Stimulated activated CD8-positive, alpha-beta memory T cell treated with anti-CD3 and anti-CD28 coated beads, Interleukin-12 subunit alpha, Interleukin-12 subunit beta, amount 100 ng/mL, for 24 hours (primary cell): ENCODE measurements at regions not wholly inside any gene's neighbourhood (a gene's known extent, or its start where the extent isn't known, plus 50 kb on each side); places are given as distances from the start of the nearest gene placed in this dataset.

Experiments
- DNase-seq: peaks from one replicate; pipeline ENCODE4 v3.0.0-alpha.2; 2020; ENCODE audit errors: extremely low read depth

DNA sequence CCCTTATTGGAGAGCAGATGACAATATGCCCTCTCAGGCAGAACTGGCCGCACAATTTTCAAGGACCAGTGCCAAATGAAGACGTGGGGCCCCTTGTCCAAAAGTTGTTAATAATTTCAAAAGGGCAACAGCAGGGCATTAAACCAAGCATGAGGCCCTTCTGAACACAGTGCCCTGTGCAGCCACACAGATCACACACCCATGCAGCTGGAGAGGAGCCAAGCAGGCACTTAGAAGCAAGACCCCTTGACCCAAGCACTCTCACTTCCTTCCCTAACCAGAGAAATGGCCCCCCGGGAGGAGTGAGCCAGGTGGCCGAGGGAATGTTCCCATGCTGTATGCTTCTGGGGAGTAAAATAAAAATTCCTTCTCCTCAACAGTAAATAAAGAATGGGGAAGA lies 114.0 kb upstream of the TMPO start:
- DNase-seq: no peak

GRCh38 chr12:98402091-98402490 lies 113.3 kb upstream of the TMPO start:
- no peak for DNase-seq

GRCh38 chr12:98402671-98403070 lies 112.7 kb upstream of the TMPO start:
- DNase-seq: no peak

DNA sequence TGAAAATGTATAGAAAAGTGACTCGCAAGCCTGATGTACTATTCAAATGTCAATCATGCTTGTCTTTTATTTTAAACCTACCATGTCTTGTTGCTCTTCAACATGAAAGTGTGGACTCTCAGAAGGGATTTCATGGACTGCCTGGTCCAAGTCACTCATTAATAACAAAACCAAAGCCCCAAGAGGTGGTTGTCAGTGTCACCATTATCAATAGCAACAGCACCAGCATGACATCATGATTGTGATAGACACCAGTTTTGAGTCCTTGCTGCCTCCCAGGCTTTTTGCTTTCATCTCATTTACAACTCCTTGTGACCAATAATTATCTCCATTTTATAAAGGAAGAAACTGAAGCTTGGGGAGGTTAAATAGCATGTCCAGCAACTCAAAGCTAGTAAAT lies 112.0 kb upstream of the TMPO start:
- no peak for DNase-seq

DNA sequence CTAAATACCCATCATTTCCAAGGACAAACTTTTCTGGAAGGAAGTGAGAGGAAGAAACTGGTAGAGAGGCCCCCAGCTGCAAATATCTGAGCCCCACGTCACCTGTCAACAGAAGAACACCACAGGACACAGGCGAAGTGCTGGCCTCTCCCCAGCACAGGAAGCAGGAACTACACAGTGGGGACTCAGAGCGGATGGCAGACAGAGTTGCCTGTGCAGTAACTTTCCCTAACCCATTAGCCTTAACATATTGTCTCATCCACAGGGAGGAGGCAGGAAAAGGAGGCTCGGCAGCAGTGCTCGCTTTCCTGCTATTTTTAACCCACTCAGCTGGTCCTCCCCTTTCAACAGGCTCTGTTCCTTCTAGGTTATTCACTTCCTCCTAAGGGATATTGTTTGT lies 111.5 kb upstream of the TMPO start:
- DNase-seq: no peak

- DNase-seq: no peak
Measured at GRCh38 chr12:98405805-98406366, 109.5 kb upstream of the TMPO start.

- DNase-seq: no peak
Measured at GRCh38 chr12:98406378-98406777, 109.0 kb upstream of the TMPO start.

- DNase-seq: no peak
Measured at GRCh38 chr12:98408681-98409080, 106.7 kb upstream of the TMPO start.

- DNase-seq: no peak
Measured at GRCh38 chr12:98409548-98409947, 105.8 kb upstream of the TMPO start.

DNA sequence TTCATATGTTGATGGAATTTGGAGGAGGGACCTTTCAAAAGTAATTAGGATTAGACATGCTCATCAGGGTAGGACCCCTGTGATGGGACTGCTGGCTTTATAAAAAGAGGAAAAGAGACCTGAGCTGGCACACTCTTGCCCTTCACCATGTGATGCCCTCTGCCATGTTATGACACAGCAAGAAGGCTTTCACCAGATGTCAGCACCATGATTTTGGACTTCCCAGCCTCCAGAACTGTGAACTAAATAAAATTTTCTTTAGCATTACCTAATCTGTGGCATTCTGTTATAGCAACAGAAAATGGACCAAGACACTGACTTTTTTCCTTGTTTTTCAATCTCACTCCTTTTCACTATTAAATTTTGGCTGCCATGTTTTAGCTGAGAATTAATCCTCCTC lies 105.0 kb upstream of the TMPO start:
- DNase-seq: no peak

GRCh38 chr12:98416845-98417244 lies 98.5 kb upstream of the TMPO start:
- DNase-seq: no peak

GRCh38 chr12:98417266-98417665 lies 98.1 kb upstream of the TMPO start:
- no peak for DNase-seq

- no peak for DNase-seq
Measured at GRCh38 chr12:98418357-98419075, 96.9 kb upstream of the TMPO start.

DNA sequence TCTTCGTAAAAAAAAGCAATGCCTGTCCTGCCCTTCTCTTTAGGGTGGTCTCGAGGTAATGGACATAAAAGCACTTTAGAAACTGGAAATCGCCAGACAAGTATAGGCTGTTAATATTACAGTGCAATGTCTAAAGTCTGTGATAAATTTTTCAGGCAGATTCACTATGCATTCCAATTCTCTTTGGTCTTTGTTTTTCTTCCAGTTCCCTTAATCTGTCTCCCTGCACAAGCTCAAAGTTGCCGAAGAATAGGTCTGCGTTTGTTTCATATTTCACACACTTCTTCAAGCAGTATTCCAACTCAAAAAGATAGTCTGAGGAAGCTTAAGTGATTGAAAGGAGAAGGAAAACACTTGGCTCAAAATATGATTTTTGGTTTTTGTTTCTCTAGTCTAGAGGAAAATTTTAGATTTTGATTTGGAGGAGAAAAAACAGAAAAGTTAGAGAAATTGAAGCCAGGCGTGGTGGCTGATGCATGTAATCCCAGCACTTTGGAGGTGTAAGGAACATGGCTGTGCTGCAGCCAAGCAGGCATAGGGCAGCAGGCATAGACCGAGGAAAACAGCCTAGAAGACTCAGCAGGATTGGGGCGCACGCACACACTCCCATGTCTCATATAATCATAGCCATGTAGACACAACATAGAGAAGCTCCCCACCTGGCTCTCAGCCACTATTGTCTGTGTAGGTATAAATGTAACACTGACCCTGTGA lies 96.2 kb upstream of the TMPO start:
- no peak for DNase-seq

DNA sequence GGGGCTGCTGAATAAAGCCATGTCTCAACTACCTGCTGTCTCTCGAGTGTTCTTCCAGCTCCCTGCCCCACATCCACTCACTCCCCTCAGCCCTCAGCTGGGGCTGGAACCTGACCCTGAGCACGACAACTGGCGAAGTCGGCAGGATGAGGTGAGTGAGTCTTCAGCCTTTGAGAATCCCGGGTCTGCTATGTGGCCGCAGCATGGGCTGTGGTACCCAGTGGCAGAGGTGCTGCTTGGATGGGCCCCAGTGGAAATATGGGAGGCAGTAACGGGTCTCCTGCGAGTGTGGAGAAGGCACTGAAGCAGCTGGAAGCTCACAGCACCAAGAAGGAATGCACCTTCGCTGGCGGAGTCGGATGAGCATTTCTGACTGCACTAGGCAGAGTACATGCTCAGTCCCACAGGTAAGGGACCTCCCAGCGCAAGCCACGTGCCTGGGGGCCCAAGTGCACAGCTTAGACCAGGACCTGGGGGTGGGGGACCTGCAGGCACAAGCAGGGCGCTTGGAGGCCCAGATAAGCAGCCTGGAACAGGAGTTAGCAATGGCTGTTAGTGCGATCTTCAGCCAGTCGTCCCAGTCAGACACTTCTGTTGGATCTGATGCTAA lies 95.5 kb upstream of the TMPO start:
- no peak for DNase-seq

- DNase-seq: no peak
Measured at GRCh38 chr12:98420461-98420860, 94.9 kb upstream of the TMPO start.

- DNase-seq: no peak
Measured at GRCh38 chr12:98421316-98421715, 94.1 kb upstream of the TMPO start.

DNA sequence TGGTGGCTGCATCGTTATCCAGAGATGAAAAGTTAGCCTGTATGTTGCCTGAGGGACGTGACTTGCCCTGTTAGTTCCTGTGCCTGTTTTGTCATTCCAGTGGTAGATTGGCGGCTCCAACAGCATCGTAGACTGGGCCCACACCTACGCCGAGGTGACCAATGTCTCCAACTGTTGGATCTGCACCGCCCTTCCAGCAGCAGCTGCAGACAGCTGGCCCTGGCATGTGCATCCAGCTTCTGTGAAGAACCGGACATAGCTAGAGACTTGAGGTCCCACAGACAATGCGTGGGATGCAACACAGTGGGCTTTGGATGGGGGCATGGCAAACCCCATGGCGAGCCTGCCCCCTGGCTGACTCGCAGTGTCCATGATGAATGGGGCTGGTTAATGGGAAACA lies 93.0 kb upstream of the TMPO start:
- no peak for DNase-seq

DNA sequence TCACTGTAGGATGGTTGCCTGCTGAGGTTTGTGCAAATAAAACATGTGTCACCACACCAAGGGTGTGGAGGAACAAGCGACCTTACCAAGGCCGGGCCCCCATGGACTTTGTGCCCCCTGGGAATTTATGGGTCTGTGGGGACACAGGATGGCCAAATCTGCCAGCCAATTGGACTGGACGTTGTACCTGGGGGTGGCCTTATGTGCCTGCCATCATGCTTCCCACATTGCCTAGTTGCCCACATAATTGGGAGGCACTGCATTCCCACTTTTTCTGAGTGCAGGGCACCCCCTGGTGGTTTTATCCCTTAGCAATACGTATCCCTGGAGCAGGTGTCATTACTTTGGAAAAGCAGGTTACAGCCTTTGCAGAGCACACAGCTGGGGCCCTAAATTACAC lies 92.6 kb upstream of the TMPO start:
- no peak for DNase-seq

DNA sequence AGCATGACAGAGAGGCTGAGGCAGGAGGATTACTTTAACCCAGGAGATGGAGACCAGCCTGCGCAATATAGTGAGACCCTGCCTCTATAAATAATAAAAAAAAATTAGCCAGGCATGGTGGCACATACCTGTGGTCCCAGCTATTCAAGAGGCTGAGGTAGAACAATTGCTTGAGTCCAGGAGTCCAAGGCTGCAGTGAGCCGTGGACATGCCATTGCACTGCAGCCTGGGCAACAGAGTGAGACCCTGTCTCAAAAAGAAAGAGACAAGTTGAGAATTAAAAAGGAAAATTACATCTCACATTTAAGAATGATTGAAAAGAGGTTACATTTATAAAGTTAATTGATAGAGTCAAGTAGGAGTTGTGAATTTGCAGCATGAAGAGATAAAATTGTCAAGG lies 91.4 kb upstream of the TMPO start:
- DNase-seq: no peak

- DNase-seq: no peak
Measured at GRCh38 chr12:98424726-98425401, 90.5 kb upstream of the TMPO start.

- no peak for DNase-seq
Measured at GRCh38 chr12:98425859-98426258, 89.5 kb upstream of the TMPO start.
